OCI-M1 (cell line): ENCODE measurements at regions not wholly inside any gene's neighbourhood (a gene's known extent, or its start where the extent isn't known, plus 50 kb on each side); places are given as distances from the start of the nearest gene placed in this dataset.
"Not testable (repeated sequence)": the region's sequence is repeated elsewhere in the genome, so short reads cannot be mapped to it uniquely, and the experiment has no call there.

Source experiments
- DNase-seq: peaks from one replicate; lab custom pipeline; 2025; lab: John Stamatoyannopoulos, UW

DNA sequence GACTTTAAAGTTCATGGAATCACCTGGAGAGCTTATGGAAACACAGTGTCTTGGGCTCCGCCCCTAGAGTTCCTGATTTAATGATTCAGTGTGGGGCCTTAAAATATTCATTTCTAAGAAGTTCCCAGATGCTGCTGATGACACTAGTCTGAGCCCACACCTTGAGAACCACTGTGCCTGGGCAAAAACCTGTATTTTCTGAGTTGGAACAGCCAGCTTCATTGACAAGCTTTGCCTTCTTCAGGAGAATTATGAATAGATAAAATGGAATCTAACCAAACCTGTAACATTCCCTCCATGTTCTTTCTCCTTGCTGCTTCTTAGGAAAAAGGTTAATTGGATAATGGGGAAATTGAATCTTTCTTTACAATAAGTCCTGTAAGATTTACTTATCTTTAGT is 490.7 kb downstream of the DIPK2A start:
- no peak for DNase-seq

DNA sequence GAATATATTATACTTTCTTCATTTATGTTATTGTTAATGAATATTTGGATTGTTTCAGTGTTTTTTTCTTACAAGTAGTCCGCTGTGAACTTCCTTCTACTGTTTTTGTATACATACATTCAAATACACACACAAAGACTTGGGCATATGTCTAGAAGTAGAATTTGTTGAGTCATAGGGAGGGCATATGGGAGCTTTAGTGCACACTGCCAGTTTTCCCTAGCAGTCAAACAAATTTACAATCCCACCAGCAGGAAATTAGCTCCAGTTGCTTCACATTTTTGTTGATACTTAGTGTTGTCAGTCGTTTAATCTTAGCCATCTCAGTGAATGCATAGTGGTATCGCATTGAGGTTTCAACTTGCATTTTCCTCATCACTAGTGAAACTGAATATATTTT is 492.3 kb downstream of the DIPK2A start:
- DNase-seq = peak; percentile 5

DNA sequence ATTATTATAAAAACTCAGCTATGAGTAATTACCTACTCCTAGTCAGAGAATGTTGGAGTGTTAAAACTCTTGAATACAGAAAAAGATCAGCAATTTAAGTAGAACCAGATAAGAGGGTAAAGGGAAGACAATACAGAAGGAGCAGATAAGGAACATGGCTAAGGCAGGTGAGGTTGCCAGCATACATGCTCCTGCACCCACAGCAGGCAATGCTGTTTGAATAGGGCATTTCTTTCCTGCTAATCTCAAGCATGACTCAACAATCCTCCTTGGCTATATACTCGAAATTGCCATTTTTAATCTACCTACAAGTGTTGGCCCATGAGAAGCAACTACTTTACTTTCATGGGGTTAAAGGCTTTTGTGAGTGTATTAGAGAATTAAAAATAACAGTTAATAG is 494.5 kb downstream of the DIPK2A start:
- DNase-seq = peak; percentile 20

DNA sequence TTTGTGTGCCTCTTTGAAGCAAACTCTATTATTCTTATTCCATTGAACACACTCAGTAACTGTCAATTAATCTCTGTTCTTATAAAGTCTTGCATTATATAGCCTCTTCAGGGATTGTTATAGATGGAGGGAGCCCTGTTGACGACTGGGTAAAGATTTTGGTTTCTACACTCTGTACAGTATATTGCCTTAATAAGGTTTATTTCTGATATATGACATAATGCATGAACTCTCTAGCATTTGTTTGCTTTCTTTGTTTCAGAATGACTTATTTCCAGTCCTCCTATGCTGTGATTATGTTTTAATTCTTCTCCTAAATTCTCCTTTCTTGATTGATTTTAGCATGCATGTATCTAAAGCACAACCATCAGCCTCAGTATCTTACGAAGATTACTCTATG is 494.9 kb downstream of the DIPK2A start:
- DNase-seq = no peak

DNA sequence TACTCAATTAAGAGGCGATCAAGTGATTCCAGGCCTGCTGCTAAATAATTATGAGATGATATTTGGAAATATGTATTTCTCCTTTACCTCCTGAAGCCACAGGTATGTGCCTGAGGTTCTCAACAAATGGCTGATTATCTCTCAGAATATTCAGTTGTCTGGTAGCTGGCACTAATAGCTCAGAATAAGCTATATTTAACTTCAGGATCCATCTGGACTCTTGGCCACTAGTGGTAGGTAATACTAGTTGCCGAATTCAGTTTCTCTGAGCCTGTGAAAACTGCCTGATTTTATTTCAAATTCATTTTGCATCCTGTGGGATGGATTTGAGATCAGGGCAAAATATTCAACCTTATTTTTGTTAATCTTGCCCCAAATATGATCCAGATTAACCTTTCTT is 499.0 kb downstream of the DIPK2A start:
- no peak for DNase-seq

DNA sequence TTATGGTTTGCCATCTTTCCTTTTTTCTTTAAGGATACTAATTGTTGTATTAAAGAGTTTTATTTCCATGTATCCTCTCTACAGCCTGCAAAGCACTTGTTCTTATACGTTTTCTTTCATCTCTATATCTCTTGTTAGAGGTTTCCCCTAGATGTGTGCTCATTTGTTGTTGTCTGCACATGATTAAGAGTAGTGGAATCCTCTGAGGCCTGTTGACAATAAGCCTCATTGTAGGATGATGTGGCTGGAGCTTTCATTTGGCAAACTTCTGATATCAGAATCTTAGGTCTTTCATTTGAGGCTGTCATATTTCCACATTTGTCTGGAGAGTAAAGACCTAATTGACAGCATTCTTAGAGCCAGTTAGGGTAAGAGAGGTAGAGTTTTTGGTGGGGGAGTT is 506.0 kb downstream of the DIPK2A start:
- DNase-seq = no peak

DNA sequence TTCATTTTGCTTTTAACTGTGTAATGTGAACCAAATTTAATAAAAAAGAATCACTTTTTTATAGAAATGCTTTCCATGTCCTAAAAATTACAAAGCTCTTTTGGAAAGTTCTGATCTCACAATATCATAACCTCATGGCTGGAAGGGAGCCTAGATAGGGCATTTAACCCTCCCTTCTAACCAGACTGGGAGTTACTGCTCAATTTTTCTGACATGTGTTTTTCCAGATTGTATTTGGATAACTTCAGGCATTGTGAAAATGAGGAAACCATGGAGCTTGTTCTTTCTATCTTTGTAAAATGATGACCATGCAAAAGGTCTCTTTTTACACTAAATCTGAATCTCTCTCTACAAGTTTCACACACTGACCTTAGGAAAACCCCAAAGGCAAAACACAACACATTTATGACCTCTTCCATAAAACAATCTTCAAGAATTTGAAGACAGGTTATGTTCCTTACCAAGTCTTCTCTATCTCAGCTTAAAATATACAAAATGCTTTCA is 508.8 kb downstream of the DIPK2A start:
- peak; percentile 12 for DNase-seq

DNA sequence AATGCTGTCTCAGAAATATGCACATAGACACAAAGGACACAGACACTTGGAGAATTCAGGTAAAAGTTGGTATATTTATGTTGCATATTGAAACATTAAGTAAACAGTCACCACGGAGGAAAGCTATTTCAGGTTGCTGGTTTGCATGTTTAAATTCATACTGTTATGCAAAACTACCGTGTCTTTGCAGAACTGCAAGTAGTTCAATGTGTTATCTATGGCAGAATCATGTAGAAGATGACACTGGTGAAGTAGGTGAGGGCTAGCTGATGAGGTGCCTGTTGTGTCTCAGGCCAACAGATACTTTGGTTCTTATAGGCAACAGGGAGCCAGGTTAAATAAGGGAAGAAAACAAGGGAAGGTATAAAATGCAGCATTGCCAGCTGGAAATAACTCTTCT is 511.3 kb downstream of the DIPK2A start:
- DNase-seq = no peak

DNA sequence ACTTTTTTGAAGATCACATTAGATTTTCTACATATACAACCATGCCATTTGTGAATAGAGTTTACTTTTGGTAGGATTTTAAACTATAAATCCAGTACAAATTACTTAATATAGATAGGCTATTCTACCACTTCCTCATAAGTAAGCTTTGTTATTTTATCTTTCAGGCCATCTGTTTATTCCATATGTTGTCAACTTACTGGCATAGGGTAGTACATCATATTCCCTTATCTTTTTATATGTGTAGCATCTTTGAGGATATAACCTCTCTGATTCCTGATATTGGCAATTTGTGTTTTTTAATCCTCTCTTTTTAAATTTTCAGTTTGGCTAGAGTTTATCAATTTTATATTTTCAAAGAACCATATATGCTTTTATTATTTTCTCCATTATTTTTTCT is 515.4 kb downstream of the DIPK2A start:
- DNase-seq = peak; percentile 31

DNA sequence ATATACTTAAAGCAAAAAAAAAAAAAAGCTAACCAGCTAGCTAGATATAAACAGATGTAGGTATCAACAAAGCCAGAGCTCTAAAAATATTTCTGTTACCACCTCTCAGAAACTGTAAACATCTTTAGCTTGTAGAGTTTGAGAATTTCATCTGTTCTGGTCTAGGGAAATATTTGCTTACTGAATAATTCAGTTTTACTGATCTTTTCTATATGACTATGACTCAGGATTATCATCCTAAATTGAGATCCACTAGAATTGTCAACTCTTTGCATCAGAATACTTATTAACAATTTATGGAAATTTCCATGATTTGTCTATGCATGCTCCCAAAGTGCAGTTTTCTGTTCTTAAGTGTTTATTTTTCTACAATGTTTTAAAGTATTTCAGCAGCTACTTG is 517.3 kb downstream of the DIPK2A start:
- DNase-seq = no peak

DNA sequence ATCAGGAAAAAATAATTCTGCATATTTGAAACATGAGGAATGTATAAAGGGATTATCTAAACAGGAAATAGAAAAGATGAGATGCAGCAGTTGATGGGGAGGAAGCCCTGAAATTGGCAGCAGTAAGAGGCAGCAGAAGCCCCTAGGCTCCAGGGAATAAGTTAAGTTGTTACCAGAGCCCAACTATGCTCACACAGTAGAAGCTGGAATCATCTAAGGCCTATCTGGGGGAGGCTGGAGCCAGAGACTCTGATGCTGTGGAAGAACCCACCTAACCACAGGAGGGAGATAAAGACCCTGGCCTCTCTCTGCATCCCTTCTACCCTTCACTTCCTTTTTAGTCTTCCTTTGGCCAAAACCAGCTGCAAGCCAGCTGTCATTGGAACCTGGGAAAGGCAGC is 519.7 kb downstream of the DIPK2A start:
- peak; percentile 12 for DNase-seq

DNA sequence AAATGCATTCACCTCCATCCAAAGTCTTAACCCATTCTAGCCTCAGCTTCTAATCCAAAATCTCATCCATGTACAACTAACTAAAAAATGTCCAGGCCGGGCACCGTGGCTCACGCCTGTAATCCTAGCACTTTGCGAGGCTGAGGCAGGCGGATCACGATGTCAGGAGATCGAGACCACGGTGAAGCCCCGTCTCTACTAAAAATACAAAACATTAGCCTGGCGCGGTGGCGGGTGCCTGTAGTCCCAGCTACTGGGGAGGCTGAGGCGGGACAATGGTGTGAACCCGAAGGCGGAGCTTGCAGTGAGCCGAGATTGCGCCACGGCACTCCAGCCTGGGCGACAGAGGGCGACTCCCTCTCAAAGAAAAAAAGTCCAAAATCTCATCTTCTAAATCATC is 523.0 kb downstream of the DIPK2A start:
- DNase-seq = not testable (repeated sequence)

DNA sequence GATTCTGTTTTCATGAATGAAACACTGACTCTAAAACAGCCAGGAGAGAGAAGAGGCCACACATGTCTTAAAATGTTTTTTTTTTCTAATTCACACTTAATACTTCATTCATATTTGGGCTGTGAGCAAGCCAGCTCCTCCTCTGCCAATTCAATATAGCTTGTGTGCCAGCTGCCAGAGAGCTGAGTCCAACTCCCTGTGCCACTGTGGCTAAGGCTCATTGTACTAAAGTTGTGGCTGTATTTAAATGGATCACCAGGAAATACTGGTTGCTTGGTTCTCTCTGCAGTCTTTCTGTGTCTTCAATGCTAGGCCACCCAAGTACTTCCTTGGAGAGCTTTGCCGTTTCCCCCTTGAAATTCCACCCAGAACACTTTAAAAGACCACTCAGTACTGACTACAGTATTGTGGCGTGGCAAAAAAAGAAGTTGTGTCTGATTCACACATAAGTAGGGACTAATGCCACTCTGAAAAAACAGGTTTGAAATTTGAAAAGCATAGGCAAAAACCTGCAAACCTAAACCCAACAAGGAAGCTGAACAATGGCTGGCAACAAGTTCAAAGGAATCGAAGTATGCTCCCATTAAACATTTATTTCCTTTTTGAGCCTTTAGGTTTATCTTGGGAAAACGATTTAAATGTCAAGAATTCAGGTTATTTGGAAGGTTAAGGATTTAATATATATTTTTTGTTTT is 524.7 kb downstream of the DIPK2A start:
- no peak for DNase-seq

DNA sequence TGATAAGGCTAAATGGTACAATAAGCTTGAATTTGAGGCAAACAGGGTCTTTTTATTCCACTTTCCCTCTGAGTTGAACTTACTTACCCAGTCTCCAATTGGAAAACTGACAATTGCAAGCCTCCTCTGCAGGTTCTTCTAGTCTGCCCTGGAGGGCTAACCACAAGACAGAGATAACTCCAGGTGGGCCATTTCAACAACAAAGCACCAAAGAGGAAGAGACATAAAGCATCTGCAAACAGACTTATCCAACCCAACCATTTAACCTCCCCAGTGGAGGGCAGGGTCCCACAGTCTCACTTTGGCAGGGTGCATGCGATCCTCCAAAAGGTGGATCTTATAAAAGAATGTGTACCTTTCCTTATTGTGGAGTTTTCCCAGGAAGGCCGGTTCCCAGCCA is 525.8 kb downstream of the DIPK2A start:
- no peak for DNase-seq

DNA sequence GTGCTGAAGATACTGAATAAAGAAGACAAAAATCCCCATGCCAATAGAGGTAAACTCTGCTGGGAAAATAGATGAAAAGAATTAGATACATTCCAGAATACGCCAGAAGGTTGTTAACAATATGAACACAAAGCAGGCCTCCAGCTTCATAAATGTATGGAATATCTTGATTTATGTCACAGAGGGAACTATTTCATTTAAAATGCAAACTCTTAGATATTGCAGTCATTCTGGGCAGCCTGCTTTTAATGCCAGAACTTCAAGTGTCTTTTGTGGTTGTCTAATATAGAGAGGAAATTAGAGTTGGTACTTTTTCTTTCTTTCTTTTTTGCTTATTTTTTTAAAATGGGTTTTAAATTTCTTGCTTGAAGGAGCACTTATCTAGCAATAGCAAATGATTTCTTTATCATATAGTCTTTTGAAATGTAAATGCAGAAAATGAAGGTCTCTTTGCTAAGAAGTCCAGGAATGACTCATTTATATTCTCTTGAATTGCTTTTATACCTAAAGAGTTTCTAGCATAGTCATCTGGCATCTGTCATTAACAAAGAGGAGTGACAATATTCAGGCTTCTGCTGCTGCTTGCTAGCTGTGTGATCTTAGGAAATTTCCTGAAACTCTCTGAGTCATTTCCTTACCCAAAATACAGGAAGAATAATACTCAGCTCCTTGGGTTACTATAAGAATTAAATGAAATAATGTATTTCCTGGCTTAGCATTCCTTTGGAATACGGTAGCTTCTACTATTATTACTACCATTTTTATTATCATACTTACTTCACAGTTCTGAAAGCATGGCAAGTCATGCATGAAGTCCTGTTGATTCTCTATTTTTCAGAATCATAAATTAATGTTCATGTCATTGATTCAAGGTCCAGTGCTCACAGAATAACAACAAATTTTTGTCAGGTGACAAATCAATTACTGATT is 527.6 kb downstream of the DIPK2A start:
- DNase-seq = no peak

DNA sequence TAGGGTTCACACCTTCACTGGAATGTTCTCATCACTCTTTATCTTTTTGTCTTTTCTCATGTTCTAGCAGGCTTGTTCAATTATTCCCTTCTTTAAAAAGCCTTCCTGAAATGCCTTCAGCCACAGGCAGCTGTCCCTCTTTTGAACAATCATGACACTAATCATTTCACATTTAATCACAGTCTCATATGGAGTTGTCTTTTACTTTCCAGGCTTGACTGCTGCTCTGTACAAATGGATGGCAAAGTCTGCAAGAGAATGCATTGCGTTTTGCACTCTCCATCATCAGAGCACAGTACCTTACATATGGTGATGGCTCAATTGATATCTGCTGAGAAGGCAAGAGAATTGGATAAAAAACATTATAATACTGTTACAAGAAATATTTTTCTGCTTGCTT is 529.8 kb downstream of the DIPK2A start:
- DNase-seq = no peak

DNA sequence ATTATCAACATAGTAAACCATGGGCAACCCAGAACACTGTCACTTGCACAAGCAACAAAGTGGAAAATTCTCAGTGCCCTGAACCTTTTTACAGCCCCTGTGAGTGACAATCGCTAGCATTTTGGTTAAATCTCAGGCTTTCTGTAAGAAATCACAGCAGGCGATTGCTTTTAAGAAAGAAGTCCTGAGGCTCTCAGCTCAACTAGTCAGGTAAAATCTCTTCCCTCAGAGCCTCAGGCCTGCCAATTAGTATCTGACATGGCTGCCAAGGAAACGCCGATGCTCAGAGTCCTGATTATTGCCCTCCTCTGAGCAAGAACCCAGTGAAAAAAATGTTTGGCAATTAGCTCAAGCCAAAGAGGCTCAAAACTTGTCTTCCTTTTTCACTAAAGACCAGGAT is 530.8 kb downstream of the DIPK2A start:
- no peak for DNase-seq

DNA sequence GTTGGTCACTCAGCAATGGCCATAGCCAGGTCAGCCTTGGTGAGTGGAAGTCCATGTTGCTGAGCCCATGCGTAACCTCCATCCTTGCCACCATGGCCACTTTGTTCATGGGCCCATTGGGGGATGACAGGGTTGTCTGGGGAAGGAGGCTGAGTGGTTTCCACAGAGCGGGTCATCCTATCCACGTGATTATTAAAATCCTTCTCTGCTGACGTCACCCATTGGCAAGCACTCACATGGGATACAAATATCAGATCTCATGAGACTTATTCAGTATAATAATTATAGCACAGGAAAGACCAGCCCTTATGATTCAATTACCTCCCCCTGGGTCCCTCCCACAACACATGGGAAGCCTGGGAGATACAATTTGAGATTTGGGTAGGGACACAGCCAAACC is 534.8 kb downstream of the DIPK2A start:
- not testable (repeated sequence) for DNase-seq

DNA sequence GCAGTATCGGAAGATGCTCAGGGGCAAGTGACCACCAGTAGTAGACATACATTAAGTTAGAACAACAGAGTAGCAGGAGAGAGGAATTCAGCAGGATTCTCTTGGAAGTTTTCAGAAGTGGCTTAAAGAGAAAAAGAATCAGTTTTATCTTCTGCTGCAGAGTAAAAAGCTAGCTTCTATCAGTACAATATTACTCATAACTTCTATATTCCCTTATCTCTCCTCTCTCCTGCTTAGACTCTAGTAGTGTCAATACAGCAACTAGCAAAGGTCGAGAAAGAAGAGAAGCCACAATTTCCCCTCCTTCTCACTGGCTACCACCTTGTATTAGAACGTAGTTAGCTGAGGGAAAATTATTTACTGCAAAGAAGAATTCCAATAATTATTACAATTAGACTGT is 539.7 kb downstream of the DIPK2A start:
- no peak for DNase-seq

DNA sequence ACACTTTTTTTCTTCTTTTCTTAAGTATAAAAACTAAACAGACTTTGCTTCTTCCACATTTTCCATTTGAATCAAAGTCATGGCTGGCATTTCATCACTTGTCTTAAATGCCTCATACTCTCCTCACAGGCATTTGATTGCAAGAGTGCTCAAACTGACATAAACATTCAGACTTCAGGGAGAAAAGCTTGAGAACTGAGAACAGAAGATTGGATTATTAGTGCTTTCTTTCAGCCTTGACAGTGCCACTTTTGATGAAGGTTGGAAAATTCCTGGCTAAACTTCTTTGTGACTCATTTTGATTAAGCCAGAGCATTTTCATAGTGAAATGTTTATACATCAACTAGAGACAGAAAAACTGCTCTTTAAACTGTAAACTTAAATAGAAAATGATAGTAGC is 544.4 kb downstream of the DIPK2A start:
- DNase-seq = no peak

DNA sequence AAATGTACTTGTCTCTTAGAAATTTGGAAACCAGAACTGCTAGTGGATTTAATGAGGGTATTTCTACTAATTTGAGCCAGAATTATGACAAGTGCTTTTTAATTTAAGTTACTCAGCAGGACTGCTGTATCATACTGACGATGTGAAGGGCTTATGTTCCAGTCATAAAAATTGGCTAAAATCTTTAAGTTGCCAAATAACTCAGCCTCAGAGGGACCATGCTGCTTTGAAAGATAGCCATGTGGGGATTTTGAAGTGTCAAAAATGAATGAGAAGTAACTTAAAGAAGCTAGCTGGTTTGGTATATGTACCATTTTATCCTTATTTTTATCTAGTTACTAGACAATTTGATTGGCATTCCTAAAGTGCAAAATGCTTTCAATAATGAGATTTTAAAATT is 545.0 kb downstream of the DIPK2A start:
- DNase-seq = no peak

DNA sequence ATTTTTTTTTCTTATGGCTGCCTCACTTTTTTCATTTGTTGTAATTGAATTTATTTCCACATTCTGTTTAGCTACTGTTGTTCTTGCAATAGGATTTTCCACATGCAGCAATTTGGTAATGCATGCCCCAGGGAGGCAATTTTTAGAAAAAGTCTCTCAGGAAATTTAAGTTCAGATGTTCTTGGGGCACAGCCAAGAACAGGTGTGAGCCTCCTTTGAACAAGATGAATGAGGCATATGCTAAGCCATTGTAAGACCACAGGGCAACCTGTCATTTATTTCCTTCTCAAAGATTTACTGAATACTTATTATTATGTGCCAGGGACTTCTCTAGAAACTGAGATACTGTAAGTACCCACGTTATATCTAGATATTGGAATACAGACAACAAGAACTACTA is 549.5 kb downstream of the DIPK2A start:
- DNase-seq = no peak

DNA sequence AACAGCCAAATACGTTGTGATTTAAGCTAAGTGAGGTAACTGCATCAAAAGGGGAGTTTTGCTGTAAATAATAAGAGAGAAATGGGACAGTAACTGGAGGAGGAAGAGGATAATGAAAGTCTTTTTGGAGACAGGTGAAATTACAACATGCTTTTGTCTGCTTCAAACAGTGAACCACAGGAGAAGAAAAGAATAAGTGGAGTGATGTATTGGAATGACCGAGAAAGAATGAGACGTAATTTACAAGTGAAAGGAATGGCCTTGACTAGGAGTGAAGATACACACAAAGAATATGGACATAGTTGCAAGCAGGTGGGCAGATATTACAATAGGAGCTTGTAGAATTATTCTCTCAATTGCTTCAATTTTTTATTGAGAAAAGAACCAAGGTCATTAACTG is 550.8 kb downstream of the DIPK2A start:
- no peak for DNase-seq
